Astrocyte (in vitro differentiated cells and primary cell): ENCODE measurements at regions not wholly inside any gene's neighbourhood (a gene's known extent, or its start where the extent isn't known, plus 50 kb on each side); places are given as distances from the start of the nearest gene placed in this dataset.

Experiments
- DNase-seq: peaks from one replicate; pipeline ENCODE4 v3.0.0-alpha.2; 2010; ENCODE audit warnings: low read depth
- FAIRE-seq: peaks from 2 replicates; lab custom pipeline; 2011; peaks lifted over from hg19 to GRCh38; lab: Jason Lieb, UNC
- H2AFZ ChIP-seq: 2 replicates; pipeline ENCODE4 v1.6.0; 2012; ENCODE audit warnings: low read depth, low read length, inconsistent platforms
- H3K27ac ChIP-seq: 2 replicates; pipeline ENCODE4 v1.5.1; 2011; ENCODE audit warnings: low read depth, low read length, inconsistent platforms
- H3K27me3 ChIP-seq: 2 replicates; pipeline ENCODE4 v1.6.0; 2011; ENCODE audit warnings: low read length, inconsistent platforms; ENCODE audit not compliant: insufficient read depth
- H3K36me3 ChIP-seq: 2 replicates; pipeline ENCODE4 v1.5.1; 2011; ENCODE audit warnings: low read length, inconsistent platforms; ENCODE audit not compliant: insufficient read depth
- H3K4me1 ChIP-seq: 2 replicates; pipeline ENCODE4 v1.5.1; 2011; ENCODE audit warnings: low read length, inconsistent platforms; ENCODE audit not compliant: insufficient read depth
- H3K4me2 ChIP-seq: 2 replicates; pipeline ENCODE4 v1.6.0; 2012; ENCODE audit warnings: low read length, inconsistent platforms
- H3K4me3 ChIP-seq: 2 replicates; pipeline ENCODE4 v1.5.1; 2011; ENCODE audit warnings: low read depth, mild to moderate bottlenecking, low read length, inconsistent platforms; ENCODE audit not compliant: insufficient read depth
- H3K79me2 ChIP-seq: 2 replicates; pipeline ENCODE4 v1.6.0; 2012; ENCODE audit warnings: mild to moderate bottlenecking, low read length, inconsistent platforms; ENCODE audit not compliant: insufficient read depth
- H3K9ac ChIP-seq: 2 replicates; pipeline ENCODE4 v1.6.0; 2012; ENCODE audit warnings: mild to moderate bottlenecking, low read length, inconsistent platforms
- H3K9me3 ChIP-seq: 2 replicates; pipeline ENCODE4 v1.5.1; 2012; ENCODE audit warnings: low read depth, mild to moderate bottlenecking, low read length, inconsistent platforms; ENCODE audit not compliant: insufficient read depth
- H4K20me1 ChIP-seq: 2 replicates; pipeline ENCODE4 v1.6.0; 2012; ENCODE audit warnings: low read length, inconsistent platforms; ENCODE audit not compliant: insufficient read depth
- H3K27ac Mint-ChIP-seq: one replicate; pipeline ENCODE4 v1.8.0; 2021; ENCODE audit warnings: mild to moderate bottlenecking, mixed read lengths; ENCODE audit not compliant: unreplicated experiment
- H3K27me3 Mint-ChIP-seq: one replicate; pipeline ENCODE4 v1.8.0; 2021; ENCODE audit warnings: low read depth, mixed read lengths; ENCODE audit not compliant: unreplicated experiment
- H3K36me3 Mint-ChIP-seq: one replicate; pipeline ENCODE4 v1.8.0; 2021; ENCODE audit warnings: low read depth, mixed read lengths; ENCODE audit not compliant: unreplicated experiment
- H3K4me1 Mint-ChIP-seq: one replicate; pipeline ENCODE4 v1.8.0; 2021; ENCODE audit warnings: low read depth, mixed read lengths; ENCODE audit not compliant: unreplicated experiment
- H3K4me3 Mint-ChIP-seq: one replicate; pipeline ENCODE4 v1.8.0; 2021; ENCODE audit warnings: mild to moderate bottlenecking, moderate library complexity, mixed read lengths; ENCODE audit not compliant: unreplicated experiment
- H3K9me3 Mint-ChIP-seq: one replicate; pipeline ENCODE4 v1.8.0; 2021; ENCODE audit warnings: mild to moderate bottlenecking, mixed read lengths; ENCODE audit not compliant: unreplicated experiment
- CTCF ChIP-seq: IDR thresholded peaks from 2 replicates; pipeline ENCODE4 v1.5.1; 2011; ENCODE audit warnings: low read depth, mild to moderate bottlenecking, inconsistent platforms, low read length, moderate library complexity; ENCODE audit not compliant: insufficient read depth
- EZH2 ChIP-seq: IDR thresholded peaks from 2 replicates; pipeline ENCODE4 v1.6.1; 2012; ENCODE audit warnings: mild to moderate bottlenecking, low read length, inconsistent platforms; ENCODE audit not compliant: insufficient read depth

- no peaks in the 10 kb centered on the region for H3K79me2 ChIP-seq
- H3K36me3 ChIP-seq: no peaks in the 10 kb centered on the region
- Mint-ChIP-seq H3K27me3 (no peaks in the 10 kb centered on the region), H3K9me3 (peaks cover 15% of the 10 kb centered on the region), H3K36me3 (no peaks in the 10 kb centered on the region), H3K4me3 (no peak overlapping the region), H3K4me1 (no peaks in the 10 kb centered on the region), H3K27ac (no peak overlapping the region)
- peaks cover 3% of the 10 kb centered on the region for H3K9me3 ChIP-seq
- TF ChIP-seq EZH2: no peak
- no peak for TF ChIP-seq CTCF
- H3K4me2 ChIP-seq: no peak overlapping the region
- no peak overlapping the region for H2AFZ ChIP-seq
- FAIRE-seq: no peak
- H4K20me1 ChIP-seq: no peaks in the 10 kb centered on the region
- no peak for DNase-seq
- no peaks in the 10 kb centered on the region for H3K4me1 ChIP-seq
- no peak overlapping the region for H3K27ac ChIP-seq
- H3K27me3 ChIP-seq: no peaks in the 10 kb centered on the region
- H3K4me3 ChIP-seq: no peak overlapping the region
- no peak overlapping the region for H3K9ac ChIP-seq
Measured at GRCh38 chr1:185514311-185514710, 197.3 kb upstream of the IVNS1ABP start.

DNA sequence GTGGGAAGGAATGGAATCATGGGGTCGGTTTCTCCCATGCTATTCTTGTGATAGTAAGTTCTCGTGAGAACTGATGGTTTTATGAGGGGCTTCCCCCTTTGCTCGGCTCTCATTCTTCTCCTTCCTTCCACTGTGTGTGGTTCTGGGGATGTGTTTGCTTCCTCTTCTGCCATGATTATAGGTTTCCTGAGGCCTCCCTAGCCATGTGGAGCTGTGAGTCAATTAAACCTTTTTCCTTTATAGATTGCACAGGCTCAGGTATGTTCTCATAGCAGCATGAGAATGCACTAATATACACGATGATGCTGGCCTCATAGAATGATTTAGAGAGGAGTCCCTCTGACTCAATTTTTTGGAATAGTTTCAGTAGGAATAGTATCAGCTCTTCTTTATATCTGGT, 195.4 kb upstream of the IVNS1ABP start:
- H3K27ac Mint-ChIP-seq: no peak overlapping the region
- Histone ChIP-seq H3K27ac (no peak overlapping the region), H3K4me3 (no peak overlapping the region), H3K36me3 (no peaks in the 10 kb centered on the region), H3K79me2 (no peaks in the 10 kb centered on the region), H2AFZ (no peak overlapping the region), H3K27me3 (no peaks in the 10 kb centered on the region), H3K4me1 (no peaks in the 10 kb centered on the region), H3K9me3 (peaks cover 2% of the 10 kb centered on the region), H3K9ac (no peak overlapping the region), H3K4me2 (no peak overlapping the region), H4K20me1 (no peaks in the 10 kb centered on the region)
- FAIRE-seq: no peak
- no peak overlapping the region for H3K4me3 Mint-ChIP-seq
- no peaks in the 10 kb centered on the region for H3K4me1 Mint-ChIP-seq
- no peaks in the 10 kb centered on the region for H3K27me3 Mint-ChIP-seq
- no peaks in the 10 kb centered on the region for H3K36me3 Mint-ChIP-seq
- peaks cover 14% of the 10 kb centered on the region for H3K9me3 Mint-ChIP-seq
- DNase-seq: no peak
- TF ChIP-seq EZH2 (no peak), CTCF (no peak)

DNA sequence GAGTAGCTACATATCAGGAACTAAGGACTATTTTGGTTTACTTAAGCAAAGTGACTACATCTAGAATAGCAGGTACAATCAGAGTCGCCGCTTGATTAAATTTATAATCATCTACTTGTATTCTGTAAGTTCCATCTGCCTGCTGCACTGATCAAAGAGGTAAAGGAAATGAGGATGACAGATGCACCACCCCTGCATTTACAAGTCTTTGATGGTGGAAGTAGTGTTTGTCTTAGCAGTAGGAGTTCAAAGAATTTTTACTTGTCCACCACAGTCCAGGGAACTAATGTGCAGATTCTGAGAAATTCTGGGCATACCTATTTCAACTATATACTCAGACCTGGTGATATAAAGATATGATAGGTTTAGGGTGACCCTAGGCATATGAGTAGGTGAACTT, 184.1 kb upstream of the IVNS1ABP start:
- Mint-ChIP-seq H3K4me3 (no peak overlapping the region), H3K27me3 (no peaks in the 10 kb centered on the region), H3K4me1 (peaks cover 21% of the 10 kb centered on the region), H3K27ac (no peak overlapping the region), H3K9me3 (peaks cover 2% of the 10 kb centered on the region), H3K36me3 (no peaks in the 10 kb centered on the region)
- no peak for TF ChIP-seq CTCF
- no peak for TF ChIP-seq EZH2
- Histone ChIP-seq H2AFZ (no peak overlapping the region), H3K4me1 (peaks cover 14% of the 10 kb centered on the region), H3K4me2 (no peak overlapping the region), H3K9me3 (no peaks in the 10 kb centered on the region), H4K20me1 (no peaks in the 10 kb centered on the region), H3K9ac (no peak overlapping the region), H3K36me3 (no peaks in the 10 kb centered on the region), H3K4me3 (no peak overlapping the region), H3K27me3 (no peaks in the 10 kb centered on the region), H3K27ac (no peak overlapping the region), H3K79me2 (no peaks in the 10 kb centered on the region)
- DNase-seq (no peak), FAIRE-seq (no peak)
